Mucosa of descending colon (tissue), 3 donors: ENCODE measurements at regions not wholly inside any gene's neighbourhood (a gene's known extent, or its start where the extent isn't known, plus 50 kb on each side); places are given as distances from the start of the nearest gene placed in this dataset.
A peak's percentile ranks its signal among the peaks of the same experiment; 100 is the strongest.

Source experiments
- ATAC-seq: fragments of 200-7000 bp; cut with Tn5 transposase; one replicate; pipeline ENCODE4 v1.9.1; 2020; ENCODE audit warnings: mild to moderate bottlenecking, moderate library complexity
- DNase-seq, 3 donors: peaks; one replicate each; pipeline ENCODE4 v3.0.0-alpha.2; 2020
- H3K36me3 ChIP-seq: fragments of 200-600 bp; one replicate; pipeline ENCODE4 v1.8.0; 2021; ENCODE audit warnings: low read depth, mild to moderate bottlenecking
- H3K4me1 ChIP-seq: fragments of 200-600 bp; one replicate; pipeline ENCODE4 v1.8.0; 2021; ENCODE audit warnings: low read depth, mild to moderate bottlenecking
- H3K4me3 ChIP-seq: fragments of 200-600 bp; one replicate; pipeline ENCODE4 v1.8.0; 2021; ENCODE audit warnings: mild to moderate bottlenecking
- H3K9me3 ChIP-seq: fragments of 200-600 bp; one replicate; pipeline ENCODE4 v1.8.0; 2021; ENCODE audit warnings: mild to moderate bottlenecking
- CTCF ChIP-seq: fragments of 200-600 bp; IDR thresholded peaks from one replicate; pipeline ENCODE4 v1.8.0; 2022; ENCODE audit warnings: antibody characterized with exemption, mild to moderate bottlenecking
- intact Hi-C, 2 donors: fragments of 100-400 bp; cut with DNase I in 1 of 2; cut with micrococcal nuclease in 1 of 2; formaldehyde crosslinking; loops; one replicate each; pipeline versions ENCODE4 v1.11.0 to v1.11.1; 2022; cut with DNase I, micrococcal nuclease
- donor health status: DM: no; HTN: no; CAD: no; lungs with moderate emphysema.
- donor health status: DM: no; HTN: no; CAD: no.
- donor health status: DM: no; HTN: yes; CAD: no.

DNA sequence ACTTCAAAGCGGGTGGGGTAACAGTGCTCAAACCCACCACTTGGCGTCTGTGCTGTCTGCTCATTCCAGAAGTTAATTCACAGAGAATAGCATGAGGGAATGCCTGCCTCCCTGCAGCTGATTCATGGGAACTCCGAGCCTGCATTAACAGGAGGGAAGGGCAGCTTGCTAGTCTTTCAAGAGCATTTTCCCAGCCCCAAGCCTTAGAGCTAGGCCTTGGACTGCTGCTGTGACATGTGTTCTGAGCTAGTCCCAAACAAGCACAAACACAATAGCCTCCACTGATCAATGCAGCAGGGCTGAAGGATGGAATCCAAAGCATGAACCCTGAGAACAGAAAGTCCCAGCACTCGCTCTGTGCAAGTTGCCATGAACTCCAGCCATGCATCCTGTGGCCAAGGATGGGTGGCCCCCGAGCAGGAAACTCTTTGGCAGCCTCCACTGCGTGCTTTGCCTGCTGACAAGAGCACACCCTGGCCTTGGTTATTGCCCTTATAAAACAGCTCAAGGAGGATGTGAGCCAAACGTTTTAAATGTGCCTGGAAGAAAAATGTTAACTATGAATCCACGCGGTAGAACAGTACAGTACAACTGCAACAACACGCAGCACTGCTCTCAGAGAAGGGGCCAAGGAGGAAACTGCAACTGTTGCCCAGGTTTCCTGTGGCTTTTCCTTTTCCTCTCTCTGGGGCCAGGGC, 653.1 kb upstream of the KLF4 start:
- DNase-seq (peak; percentile 79 to 88 (median 82)), ATAC-seq (peak; percentile 100)
- intact Hi-C loops: no loop called here
- Histone ChIP-seq H3K4me3 (no peak overlapping the region), H3K36me3 (no peaks in the 10 kb centered on the region), H3K4me1 (no peaks in the 10 kb centered on the region), H3K9me3 (no peaks in the 10 kb centered on the region)
- TF ChIP-seq CTCF: no peak

DNA sequence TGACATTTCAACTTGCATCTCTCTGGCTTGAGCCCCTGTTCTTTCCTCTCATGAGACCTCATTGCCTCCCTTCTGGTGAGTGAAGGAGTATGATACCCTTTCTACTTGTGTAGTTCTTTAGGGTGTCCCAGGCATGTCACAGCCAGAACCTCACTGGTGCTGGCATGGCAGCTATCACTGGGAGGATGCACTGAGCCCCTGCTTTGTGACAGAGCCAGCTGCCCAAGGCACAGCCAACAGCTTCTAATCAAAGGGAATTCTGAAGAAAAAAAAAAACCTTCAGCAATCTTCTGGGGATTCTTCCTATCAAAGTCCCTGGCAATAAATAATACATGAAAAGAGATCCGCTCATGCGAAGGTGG, 652.6 kb upstream of the KLF4 start:
- intact Hi-C loops: no loop called here
- no peak for DNase-seq
- H3K4me3 ChIP-seq: no peak overlapping the region
- no peak for TF ChIP-seq CTCF
- no peaks in the 10 kb centered on the region for H3K36me3 ChIP-seq
- no peak for ATAC-seq
- no peaks in the 10 kb centered on the region for H3K9me3 ChIP-seq
- no peaks in the 10 kb centered on the region for H3K4me1 ChIP-seq

GRCh38 chr9:108139900-108140299, 650.3 kb upstream of the KLF4 start:
- Histone ChIP-seq H3K4me1 (no peaks in the 10 kb centered on the region), H3K4me3 (no peak overlapping the region), H3K9me3 (no peaks in the 10 kb centered on the region), H3K36me3 (no peaks in the 10 kb centered on the region)
- no peak for DNase-seq
- ATAC-seq: no peak
- intact Hi-C loops: no loop called here
- TF ChIP-seq CTCF: no peak

- ATAC-seq (no peak), DNase-seq (no peak)
- Histone ChIP-seq H3K4me3 (no peak overlapping the region), H3K9me3 (no peaks in the 10 kb centered on the region), H3K4me1 (no peaks in the 10 kb centered on the region), H3K36me3 (no peaks in the 10 kb centered on the region)
- no peak for TF ChIP-seq CTCF
- intact Hi-C loops: no loop called here
These were observed 648.9 kb upstream of the KLF4 start for GRCh38 chr9:108138516-108138915.

- no peak for TF ChIP-seq CTCF
- Histone ChIP-seq H3K4me1 (no peaks in the 10 kb centered on the region), H3K4me3 (no peak overlapping the region), H3K9me3 (no peaks in the 10 kb centered on the region), H3K36me3 (no peaks in the 10 kb centered on the region)
- DNase-seq: no peak
- intact Hi-C loops: no loop called here
- no peak for ATAC-seq
These were observed 647.1 kb upstream of the KLF4 start for GRCh38 chr9:108136656-108137055.
